ENCODE measurements at regions not wholly inside any gene's neighbourhood (a gene's known extent, or its start where the extent isn't known, plus 50 kb on each side); places are given as distances from the start of the nearest gene placed in this dataset.

GRCh38 chr11:45394294-45395085, 108.3 kb upstream of the SYT13 start:
- DNase-seq: no peak
- intact Hi-C loops (cut with DNase I): no loop called here
- no peak for TF ChIP-seq POLR2A (IDR thresholded peaks at IDR 0.05)
- no peak for TF ChIP-seq CTCF (IDR thresholded peaks at IDR 0.05)
- no peak for TF ChIP-seq EP300 (IDR thresholded peaks at IDR 0.05)
- no peak overlapping the region for H3K27ac ChIP-seq
- H3K4me3 ChIP-seq: no peak overlapping the region
- WGBS, 3 donors: 85 to 91% (median 87%) methylated on average over 8 of the region's 8 CpGs
- no peaks in the 10 kb centered on the region for H3K9me3 ChIP-seq
- no peaks in the 10 kb centered on the region for H3K36me3 ChIP-seq
- peaks cover 13% of the 10 kb centered on the region for H3K4me1 ChIP-seq (ENCODE audit: insufficient read depth)
- no peaks in the 10 kb centered on the region for H3K27me3 ChIP-seq

GRCh38 chr11:45393826-45394225, 107.7 kb upstream of the SYT13 start:
- Histone ChIP-seq H3K36me3 (no peaks in the 10 kb centered on the region), H3K4me1 (ENCODE audit: insufficient read depth) (peaks cover 13% of the 10 kb centered on the region), H3K27ac (no peak overlapping the region), H3K9me3 (no peaks in the 10 kb centered on the region), H3K4me3 (no peak overlapping the region), H3K27me3 (no peaks in the 10 kb centered on the region)
- DNase-seq: no peak
- WGBS, 3 donors: 93 to 96% (median 94%) methylated on average over 11 of the region's 11 CpGs
- TF ChIP-seq POLR2A (IDR thresholded peaks at IDR 0.05) (no peak), CTCF (IDR thresholded peaks at IDR 0.05) (no peak)
- intact Hi-C loops (cut with DNase I): no loop called here

- intact Hi-C loops (cut with DNase I): no loop called here
- DNase-seq: no peak
- no peaks in the 10 kb centered on the region for H3K36me3 ChIP-seq
- H3K4me1 ChIP-seq (ENCODE audit: insufficient read depth): peaks cover 13% of the 10 kb centered on the region
- H3K27me3 ChIP-seq: no peaks in the 10 kb centered on the region
- TF ChIP-seq POLR2A (IDR thresholded peaks at IDR 0.05) (no peak), EP300 (IDR thresholded peaks at IDR 0.05) (no peak), CTCF (IDR thresholded peaks at IDR 0.05) (no peak)
- 80 to 82% (median 80%) methylated on average over 6 of the region's 6 CpGs for WGBS, 3 donors
- H3K4me3 ChIP-seq: no peak overlapping the region
- no peak overlapping the region for H3K27ac ChIP-seq
- H3K9me3 ChIP-seq: no peaks in the 10 kb centered on the region
Observed at GRCh38 chr11:45393334-45393733, 107.2 kb upstream of the SYT13 start.

GRCh38 chr11:45392591-45393091, 106.5 kb upstream of the SYT13 start:
- H3K4me3 ChIP-seq: no peak overlapping the region
- no peaks in the 10 kb centered on the region for H3K36me3 ChIP-seq
- H3K4me1 ChIP-seq (ENCODE audit: insufficient read depth): peaks cover 15% of the 10 kb centered on the region
- no peaks in the 10 kb centered on the region for H3K9me3 ChIP-seq
- no peaks in the 10 kb centered on the region for H3K27me3 ChIP-seq
- H3K27ac ChIP-seq: no peak overlapping the region
- no peak for DNase-seq
- intact Hi-C loops (cut with DNase I): no loop called here
- 40 to 47% (median 41%) methylated on average over 12 of the region's 12 CpGs for WGBS, 3 donors
- TF ChIP-seq POLR2A (IDR thresholded peaks at IDR 0.05) (no peak), CTCF (IDR thresholded peaks at IDR 0.05) (no peak), EP300 (IDR thresholded peaks at IDR 0.05) (no peak)
